ENCODE measurements at regions not wholly inside any gene's neighbourhood (a gene's known extent, or its start where the extent isn't known, plus 50 kb on each side); places are given as distances from the start of the nearest gene placed in this dataset.

GRCh38 chr3:153315781-153316180 is 153.8 kb downstream of the RAP2B start:
- no peak for DNase-seq

- no peak for DNase-seq
These were observed 157.9 kb downstream of the RAP2B start for GRCh38 chr3:153319705-153320554.

GRCh38 chr3:153320585-153321128 is 158.6 kb downstream of the RAP2B start:
- DNase-seq, result no peak

- no peak for DNase-seq
These were observed 166.7 kb downstream of the RAP2B start for GRCh38 chr3:153328690-153329089.

GRCh38 chr3:153330901-153331300 is 168.9 kb downstream of the RAP2B start:
- no peak for DNase-seq

GRCh38 chr3:153331676-153332075 is 169.7 kb downstream of the RAP2B start:
- no peak for DNase-seq

- no peak for DNase-seq
These were observed 172.5 kb downstream of the RAP2B start for GRCh38 chr3:153334558-153334957.

- no peak for DNase-seq
These were observed 175.3 kb downstream of the RAP2B start for GRCh38 chr3:153337369-153337768.

GRCh38 chr3:153338487-153338886 is 176.5 kb downstream of the RAP2B start:
- DNase-seq, result no peak

- DNase-seq, result no peak
These were observed 177.0 kb downstream of the RAP2B start for GRCh38 chr3:153339065-153339464.

- DNase-seq, result no peak
These were observed 182.2 kb downstream of the RAP2B start for GRCh38 chr3:153343988-153344782.

- DNase-seq, result no peak
These were observed 186.6 kb downstream of the RAP2B start for GRCh38 chr3:153348457-153349107.

GRCh38 chr3:153349108-153349499 is 187.1 kb downstream of the RAP2B start:
- DNase-seq, result no peak

GRCh38 chr3:153350420-153350819 is 188.4 kb downstream of the RAP2B start:
- no peak for DNase-seq

- no peak for DNase-seq
These were observed 192.6 kb downstream of the RAP2B start for GRCh38 chr3:153354641-153355040.

- DNase-seq, result no peak
These were observed 193.5 kb downstream of the RAP2B start for GRCh38 chr3:153355559-153355958.

- DNase-seq, result no peak
These were observed 194.9 kb downstream of the RAP2B start for GRCh38 chr3:153356908-153357307.

GRCh38 chr3:153357436-153357835 is 195.4 kb downstream of the RAP2B start:
- DNase-seq, result no peak

- DNase-seq, result no peak
These were observed 207.7 kb downstream of the RAP2B start for GRCh38 chr3:153369561-153370374.

GRCh38 chr3:153370680-153371079 is 208.7 kb downstream of the RAP2B start:
- no peak for DNase-seq

GRCh38 chr3:153372326-153372725 is 210.3 kb downstream of the RAP2B start:
- no peak for DNase-seq

- no peak for DNase-seq
These were observed 211.6 kb downstream of the RAP2B start for GRCh38 chr3:153373606-153374005.

All from T-helper 9 cell (primary cell).